Natural killer cell (primary cell): ENCODE measurements at regions not wholly inside any gene's neighbourhood (a gene's known extent, or its start where the extent isn't known, plus 50 kb on each side); places are given as distances from the start of the nearest gene placed in this dataset.

Experiments
- ATAC-seq, 3 donors: fragments of 150-1000 bp in 2 of 3; fragments of 200-7000 bp in 1 of 3; cut with Tn5 transposase; 1 replicate in 1 of 3; 2 replicates in 2 of 3; pipeline ENCODE4 v1.10.0; 2021; ENCODE audit warnings: mild to moderate bottlenecking in 2 of 3, moderate library complexity in 2 of 3
- DNase-seq, 2 donors: peaks; one replicate each; pipeline versions ENCODE4 v3.0.0 to v3.0.0-alpha.2; 2013 to 2021; ENCODE audit warnings: mixed read lengths in 1 of 2
- H3K27ac ChIP-seq: one replicate; pipeline ENCODE4 v1.5.1; 2013; ENCODE audit warnings: mild to moderate bottlenecking, low read length
- H3K27me3 ChIP-seq: one replicate; pipeline ENCODE4 v1.6.1; 2013; ENCODE audit warnings: low read length; ENCODE audit not compliant: control insufficient read depth, insufficient read depth
- H3K36me3 ChIP-seq: one replicate; pipeline ENCODE4 v1.6.1; 2013; ENCODE audit warnings: low read length; ENCODE audit not compliant: control insufficient read depth, insufficient read depth
- H3K4me1 ChIP-seq: one replicate; pipeline ENCODE4 v1.6.1; 2013; ENCODE audit warnings: low read length; ENCODE audit not compliant: control insufficient read depth, insufficient read depth
- H3K4me3 ChIP-seq: one replicate; pipeline ENCODE4 v1.5.1; 2013; ENCODE audit warnings: low read length
- H3K9me3 ChIP-seq: one replicate; pipeline ENCODE4 v1.6.1; 2013; ENCODE audit warnings: low read length; ENCODE audit not compliant: control insufficient read depth, insufficient read depth
- H3K27ac Mint-ChIP-seq, 2 donors: one replicate each; pipeline ENCODE4 v1.8.0; 2022; ENCODE audit warnings: mild to moderate bottlenecking in 2 of 2, mixed read lengths in 2 of 2, moderate library complexity in 1 of 2
- H3K27me3 Mint-ChIP-seq, 2 donors: one replicate each; pipeline ENCODE4 v1.8.0; 2022; ENCODE audit warnings: low read depth in 2 of 2, mixed read lengths in 2 of 2
- H3K36me3 Mint-ChIP-seq: one replicate; pipeline ENCODE4 v1.8.0; 2022; ENCODE audit warnings: mixed read lengths
- H3K4me1 Mint-ChIP-seq, 2 donors: one replicate each; pipeline ENCODE4 v1.8.0; 2022; ENCODE audit warnings: mixed read lengths in 2 of 2
- H3K4me3 Mint-ChIP-seq: one replicate; pipeline ENCODE4 v1.8.0; 2022; ENCODE audit warnings: mild to moderate bottlenecking, moderate library complexity, mixed read lengths
- H3K9me3 Mint-ChIP-seq, 2 donors: one replicate each; pipeline ENCODE4 v1.8.0; 2022; ENCODE audit warnings: mixed read lengths in 2 of 2
- CTCF ChIP-seq: fragments of 200-600 bp; IDR thresholded peaks from one replicate; pipeline ENCODE4 v1.8.0; 2022; ENCODE audit warnings: antibody characterized with exemption
- WGBS: methylation state at CpG from one replicate; pipeline ENCODE4 v1.1.7; 2013; ENCODE audit warnings: missing lambda C conversion rate; ENCODE audit not compliant: insufficient coverage; 5-methylcytosine and 5-hydroxymethylcytosine counted together
- intact Hi-C: fragments of 100-400 bp; cut with micrococcal nuclease; formaldehyde crosslinking; loops from one replicate; pipeline ENCODE4 v1.14.2; 2022

DNA sequence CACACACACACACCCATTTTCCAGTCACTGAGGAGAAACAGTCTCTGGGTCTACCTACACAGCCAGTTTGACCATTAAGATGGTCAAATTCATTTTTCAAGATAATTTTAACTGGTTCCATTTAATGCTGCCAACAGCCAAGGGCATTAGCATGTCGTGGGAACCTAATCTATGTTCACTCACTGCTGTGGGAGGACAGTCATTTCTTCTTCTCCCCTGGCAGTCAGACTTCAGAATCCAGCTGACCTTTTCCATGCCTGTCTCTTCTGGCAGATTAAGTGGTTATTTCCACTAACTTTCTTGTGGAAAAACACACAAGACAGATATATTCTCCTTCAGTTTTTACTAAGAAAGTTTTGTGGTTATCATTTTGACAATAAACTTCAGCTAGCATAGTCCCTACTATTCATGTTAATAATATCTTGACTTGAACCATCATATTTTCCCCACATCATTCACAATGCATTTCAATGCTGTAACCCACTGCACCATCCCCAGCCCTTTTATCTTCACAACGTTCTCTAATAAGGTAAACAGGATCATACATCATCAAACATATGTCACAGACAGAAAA lies 82.2 kb downstream of the DAD1 start:
- 60% methylated on average over 2 of the region's 2 CpGs for WGBS

DNA sequence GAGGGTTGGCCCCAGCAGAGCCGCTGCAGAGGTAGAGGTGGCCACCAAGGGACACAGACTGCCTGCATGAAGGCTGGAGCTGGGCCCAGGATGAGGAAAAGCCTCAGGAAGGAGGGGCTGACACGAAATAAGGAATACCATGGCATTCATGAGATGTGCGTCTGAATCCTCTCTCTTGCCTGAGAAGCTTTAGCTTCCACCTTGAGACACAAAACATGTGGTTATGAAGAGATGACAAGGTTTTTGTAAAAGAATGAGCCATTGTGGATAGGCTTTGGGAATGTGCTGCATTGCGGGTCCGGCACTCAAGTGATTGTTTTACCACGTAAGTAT lies 82.7 kb downstream of the DAD1 start:
- peak overlapping the region; percentile 13 for H3K4me3 Mint-ChIP-seq
- peaks cover 42 to 62% of the 10 kb centered on the region in 2 donors for H3K4me1 Mint-ChIP-seq
- H3K27me3 Mint-ChIP-seq = no peaks in the 10 kb centered on the region
- Histone ChIP-seq H3K36me3 (no peaks in the 10 kb centered on the region), H3K27ac (peak overlapping the region; percentile 71), H3K4me3 (no peak overlapping the region), H3K4me1 (peaks cover 23% of the 10 kb centered on the region), H3K9me3 (no peaks in the 10 kb centered on the region), H3K27me3 (no peaks in the 10 kb centered on the region)
- peak overlapping the region; percentile 40 to 80 for H3K27ac Mint-ChIP-seq
- H3K36me3 Mint-ChIP-seq = peaks cover 9% of the 10 kb centered on the region
- intact Hi-C loops = no loop called here
- no peak for TF ChIP-seq CTCF
- ATAC-seq (no peak), DNase-seq (no peak)
- H3K9me3 Mint-ChIP-seq = no peaks in the 10 kb centered on the region
- WGBS = 79% methylated on average over 6 of the region's 6 CpGs

More for the DNA sequence above, 82.2 kb downstream of the DAD1 start:
- DNase-seq (peak in 1 of 2 donors; percentile 61), ATAC-seq (no peak)
- Mint-ChIP-seq H3K9me3 (no peaks in the 10 kb centered on the region), H3K27ac (peak overlapping the region; percentile 40 to 80), H3K27me3 (no peaks in the 10 kb centered on the region), H3K4me1 (peaks cover 45 to 66% of the 10 kb centered on the region in 2 donors), H3K36me3 (peaks cover 9% of the 10 kb centered on the region), H3K4me3 (peak overlapping the region; percentile 14)
- Histone ChIP-seq H3K4me1 (peaks cover 23% of the 10 kb centered on the region), H3K36me3 (no peaks in the 10 kb centered on the region), H3K27me3 (no peaks in the 10 kb centered on the region), H3K4me3 (no peak overlapping the region), H3K27ac (peak overlapping the region; percentile 71), H3K9me3 (no peaks in the 10 kb centered on the region)
- TF ChIP-seq CTCF = no peak
- intact Hi-C loops = no loop called here

DNA sequence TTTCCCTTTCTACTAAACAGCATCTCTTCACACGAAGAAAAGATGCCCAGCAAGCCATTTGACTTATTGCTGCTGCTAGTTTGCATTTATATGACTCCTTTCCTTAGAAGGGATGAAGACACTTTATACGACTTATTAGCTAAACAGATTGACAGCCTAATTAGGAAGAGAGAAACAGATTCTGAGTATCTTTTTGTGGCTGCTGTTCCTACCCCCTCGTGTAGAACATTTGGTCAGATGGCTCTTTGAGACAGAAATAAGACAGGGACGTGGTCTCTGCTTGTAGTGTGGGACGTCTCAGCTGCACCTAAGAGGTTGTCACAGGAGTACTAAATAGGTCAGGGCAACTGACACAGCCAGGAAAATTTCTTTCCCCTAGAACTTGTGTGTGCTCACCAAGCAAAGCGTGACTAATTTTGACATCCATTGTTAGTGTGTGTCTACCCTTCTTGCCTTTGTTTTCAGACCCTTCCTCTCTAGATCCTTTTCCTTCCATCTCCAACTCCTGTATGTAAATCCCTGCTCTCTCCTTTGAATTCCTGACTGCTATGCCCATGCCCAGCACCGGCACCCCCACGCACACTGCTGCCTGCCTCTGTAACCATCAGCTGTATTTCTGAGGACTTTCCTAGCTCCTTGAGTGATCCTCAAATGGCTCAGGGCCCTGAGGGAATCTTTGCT lies 83.2 kb downstream of the DAD1 start:
- peak overlapping the region; percentile 71 for H3K27ac ChIP-seq
- WGBS = 37% methylated on average over 8 of the region's 8 CpGs
- Mint-ChIP-seq H3K36me3 (peaks cover 9% of the 10 kb centered on the region), H3K9me3 (no peaks in the 10 kb centered on the region), H3K4me3 (peak overlapping the region; percentile 13), H3K4me1 (peaks cover 42 to 64% of the 10 kb centered on the region in 2 donors), H3K27ac (peak overlapping the region; percentile 37 to 80), H3K27me3 (no peaks in the 10 kb centered on the region)
- H3K4me1 ChIP-seq = peaks cover 25% of the 10 kb centered on the region
- DNase-seq = peak in 1 of 2 donors; percentile 60
- H3K27me3 ChIP-seq = no peaks in the 10 kb centered on the region
- no peak for TF ChIP-seq CTCF
- ATAC-seq = peak in 2 of 3 donors; percentile 57 to 68
- no peak overlapping the region for H3K4me3 ChIP-seq
- H3K36me3 ChIP-seq = no peaks in the 10 kb centered on the region
- H3K9me3 ChIP-seq = no peaks in the 10 kb centered on the region
- intact Hi-C loops = no loop called here
